Neural crest cell (in vitro differentiated cells): ENCODE measurements at regions not wholly inside any gene's neighbourhood (a gene's known extent, or its start where the extent isn't known, plus 50 kb on each side); places are given as distances from the start of the nearest gene placed in this dataset.
"Not testable (repeated sequence)": the region's sequence is repeated elsewhere in the genome, so short reads cannot be mapped to it uniquely, and the experiment has no call there.

Source experiments
- DNase-seq: peaks from one replicate; pipeline ENCODE4 v3.0.0; 2021; ENCODE audit warnings: low read depth, mixed read lengths, low spot score
- H3K27ac Mint-ChIP-seq: one replicate; pipeline ENCODE4 v1.8.0; 2021; ENCODE audit warnings: mild to moderate bottlenecking, mixed read lengths; ENCODE audit not compliant: unreplicated experiment
- H3K27me3 Mint-ChIP-seq: 2 replicates; pipeline ENCODE4 v1.8.0; 2021; ENCODE audit warnings: low read depth, mild to moderate bottlenecking, mixed read lengths
- H3K36me3 Mint-ChIP-seq: 2 replicates; pipeline ENCODE4 v1.8.0; 2021; ENCODE audit warnings: low read depth, mild to moderate bottlenecking, mixed read lengths
- H3K4me1 Mint-ChIP-seq: 2 replicates; pipeline ENCODE4 v1.8.0; 2021; ENCODE audit warnings: mixed read lengths
- H3K4me3 Mint-ChIP-seq: one replicate; pipeline ENCODE4 v1.8.0; 2021; ENCODE audit warnings: mild to moderate bottlenecking, mixed read lengths
- H3K9me3 Mint-ChIP-seq: 2 replicates; pipeline ENCODE4 v1.8.0; 2021; ENCODE audit warnings: mixed read lengths
- TF ChIP-seq, protein P1 (sequence below): fragments of 200-600 bp; sonication (generic); conservative IDR thresholded peaks from 2 replicates; pipeline ENCODE4 v1.5.0; 2021; ENCODE audit warnings: antibody characterized with exemption, mild to moderate bottlenecking

- Mint-ChIP-seq H3K9me3 (no peaks in the 10 kb centered on the region), H3K27ac (no peak overlapping the region), H3K4me3 (no peak overlapping the region), H3K4me1 (peaks cover 5% of the 10 kb centered on the region), H3K36me3 (no peaks in the 10 kb centered on the region), H3K27me3 (peaks cover 40% of the 10 kb centered on the region)
- DNase-seq: no peak
- TF ChIP-seq, protein P1, sequence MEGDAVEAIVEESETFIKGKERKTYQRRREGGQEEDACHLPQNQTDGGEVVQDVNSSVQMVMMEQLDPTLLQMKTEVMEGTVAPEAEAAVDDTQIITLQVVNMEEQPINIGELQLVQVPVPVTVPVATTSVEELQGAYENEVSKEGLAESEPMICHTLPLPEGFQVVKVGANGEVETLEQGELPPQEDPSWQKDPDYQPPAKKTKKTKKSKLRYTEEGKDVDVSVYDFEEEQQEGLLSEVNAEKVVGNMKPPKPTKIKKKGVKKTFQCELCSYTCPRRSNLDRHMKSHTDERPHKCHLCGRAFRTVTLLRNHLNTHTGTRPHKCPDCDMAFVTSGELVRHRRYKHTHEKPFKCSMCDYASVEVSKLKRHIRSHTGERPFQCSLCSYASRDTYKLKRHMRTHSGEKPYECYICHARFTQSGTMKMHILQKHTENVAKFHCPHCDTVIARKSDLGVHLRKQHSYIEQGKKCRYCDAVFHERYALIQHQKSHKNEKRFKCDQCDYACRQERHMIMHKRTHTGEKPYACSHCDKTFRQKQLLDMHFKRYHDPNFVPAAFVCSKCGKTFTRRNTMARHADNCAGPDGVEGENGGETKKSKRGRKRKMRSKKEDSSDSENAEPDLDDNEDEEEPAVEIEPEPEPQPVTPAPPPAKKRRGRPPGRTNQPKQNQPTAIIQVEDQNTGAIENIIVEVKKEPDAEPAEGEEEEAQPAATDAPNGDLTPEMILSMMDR: no peak
These were observed 100.7 kb upstream of the FNDC3A start for GRCh38 chr13:48875047-48875446.

GRCh38 chr13:48876289-48876688 is 99.4 kb upstream of the FNDC3A start:
- H3K27ac Mint-ChIP-seq: no peak overlapping the region
- TF ChIP-seq, protein P1: no peak
- H3K27me3 Mint-ChIP-seq: peaks cover 43% of the 10 kb centered on the region
- H3K9me3 Mint-ChIP-seq: no peaks in the 10 kb centered on the region
- peaks cover 5% of the 10 kb centered on the region for H3K4me1 Mint-ChIP-seq
- H3K4me3 Mint-ChIP-seq: no peak overlapping the region
- H3K36me3 Mint-ChIP-seq: no peaks in the 10 kb centered on the region
- no peak for DNase-seq

DNA sequence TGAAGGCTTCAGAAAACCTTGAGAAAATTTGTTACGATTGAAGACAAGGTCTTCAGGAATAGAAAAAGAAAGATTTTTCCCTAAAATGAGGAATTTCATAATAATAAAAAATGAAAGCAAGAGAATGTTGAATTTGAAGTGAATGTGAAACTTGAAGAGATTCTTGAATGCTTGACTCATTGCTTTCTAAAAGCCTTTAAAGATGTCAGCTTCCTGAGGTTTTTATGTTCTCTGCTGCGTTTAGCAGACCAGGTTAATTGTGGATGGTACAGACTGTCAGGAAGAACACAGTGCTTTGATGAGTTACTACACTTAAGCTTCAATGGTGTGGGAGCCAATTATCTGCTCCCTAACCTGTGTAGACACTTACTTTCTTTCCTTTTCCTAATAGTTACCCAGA is 96.3 kb upstream of the FNDC3A start:
- Mint-ChIP-seq H3K36me3 (no peaks in the 10 kb centered on the region), H3K27me3 (peaks cover 30% of the 10 kb centered on the region), H3K4me3 (no peak overlapping the region), H3K4me1 (peaks cover 5% of the 10 kb centered on the region), H3K9me3 (no peaks in the 10 kb centered on the region), H3K27ac (no peak overlapping the region)
- no peak for DNase-seq
- TF ChIP-seq, protein P1: no peak

DNA sequence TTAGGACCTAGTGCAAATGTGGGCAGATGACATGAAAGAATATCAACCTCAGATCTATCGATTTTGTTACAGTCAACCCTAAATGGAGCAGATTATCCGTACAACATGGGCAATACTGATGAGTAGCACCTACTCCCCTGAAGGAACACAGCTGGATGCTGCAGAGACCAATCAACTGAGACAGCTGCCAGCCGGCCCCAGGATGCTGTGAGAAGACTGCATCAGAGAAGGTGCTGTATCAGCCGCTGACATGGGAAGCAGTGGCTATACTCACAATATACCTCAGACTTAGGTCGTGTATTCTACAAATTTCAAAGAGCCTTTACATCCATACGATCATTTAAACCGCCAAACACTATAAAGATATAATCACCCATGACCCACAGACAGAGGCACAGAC is 95.9 kb upstream of the FNDC3A start:
- H3K4me3 Mint-ChIP-seq: no peak overlapping the region
- H3K9me3 Mint-ChIP-seq: no peaks in the 10 kb centered on the region
- peaks cover 4% of the 10 kb centered on the region for H3K4me1 Mint-ChIP-seq
- peaks cover 26% of the 10 kb centered on the region for H3K27me3 Mint-ChIP-seq
- TF ChIP-seq, protein P1: no peak
- no peak for DNase-seq
- no peak overlapping the region for H3K27ac Mint-ChIP-seq
- no peaks in the 10 kb centered on the region for H3K36me3 Mint-ChIP-seq

- H3K36me3 Mint-ChIP-seq, H3K9me3 Mint-ChIP-seq, H3K27ac Mint-ChIP-seq, H3K27me3 Mint-ChIP-seq, DNase-seq, H3K4me3 Mint-ChIP-seq, H3K4me1 Mint-ChIP-seq: not testable (repeated sequence)
These were observed 91.9 kb upstream of the FNDC3A start for GRCh38 chr13:48883786-48884185.

DNA sequence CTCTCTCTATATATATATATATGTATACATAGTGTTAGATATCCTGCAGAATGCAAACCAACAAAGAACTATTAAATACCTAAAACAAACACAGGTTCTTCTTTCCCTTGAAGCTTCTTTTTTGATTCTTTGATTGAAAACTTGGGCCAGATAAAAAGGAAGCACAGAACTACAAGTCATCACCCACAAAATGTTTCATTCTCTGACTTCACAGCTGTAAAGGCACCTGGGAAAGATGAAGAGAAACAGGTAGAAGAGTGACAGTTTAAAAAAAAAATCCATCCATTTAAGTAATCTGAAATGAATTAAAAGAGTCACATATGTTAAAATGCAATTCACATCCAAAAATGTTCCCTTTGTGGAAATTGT is 90.7 kb upstream of the FNDC3A start:
- TF ChIP-seq, protein P1: no peak
- H3K4me1 Mint-ChIP-seq: no peaks in the 10 kb centered on the region
- DNase-seq: no peak
- no peaks in the 10 kb centered on the region for H3K9me3 Mint-ChIP-seq
- H3K4me3 Mint-ChIP-seq: no peak overlapping the region
- H3K36me3 Mint-ChIP-seq: no peaks in the 10 kb centered on the region
- no peak overlapping the region for H3K27ac Mint-ChIP-seq
- H3K27me3 Mint-ChIP-seq: peaks cover 4% of the 10 kb centered on the region
